ENCODE measurements at regions not wholly inside any gene's neighbourhood (a gene's known extent, or its start where the extent isn't known, plus 50 kb on each side); places are given as distances from the start of the nearest gene placed in this dataset.

DNA sequence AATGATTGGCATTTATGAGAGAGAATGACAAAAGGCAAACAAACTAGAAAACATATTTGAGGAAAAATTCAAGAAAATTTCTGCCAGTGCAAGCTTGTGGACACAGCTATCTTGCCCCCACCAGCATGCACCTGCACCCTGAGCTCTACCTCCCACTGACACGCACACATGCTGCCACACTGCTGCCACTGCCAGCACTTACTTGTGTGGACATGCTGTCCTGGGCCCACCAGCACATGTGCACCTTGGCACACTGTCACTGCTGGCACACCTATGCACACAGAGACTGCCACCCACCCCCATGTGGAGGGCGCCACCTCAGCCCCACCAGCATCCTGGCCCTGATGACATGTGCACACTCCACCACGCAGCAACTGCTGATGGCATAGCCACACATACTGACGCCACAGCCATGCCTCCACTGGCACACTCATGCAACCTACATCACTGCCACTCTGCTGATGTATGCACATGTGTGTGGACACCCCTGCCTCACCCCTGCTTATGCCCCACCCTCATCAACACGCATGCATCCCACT is 475.0 kb downstream of the SOX5 start:
- Histone ChIP-seq H3K4me1 (ENCODE audit: control insufficient read depth, insufficient read depth, low read length) (no peaks in the 10 kb centered on the region), H3K27ac (ENCODE audit: low read length) (no peak overlapping the region), H3K4me3 (ENCODE audit: low read length) (no peak overlapping the region), H3K36me3 (ENCODE audit: control insufficient read depth, insufficient read depth, low read length) (no peaks in the 10 kb centered on the region), H3K9me3 (ENCODE audit: control insufficient read depth, insufficient read depth, low read length) (peaks cover 25% of the 10 kb centered on the region), H3K27me3 (ENCODE audit: control insufficient read depth, insufficient read depth, low read length) (no peaks in the 10 kb centered on the region)
- Mint-ChIP-seq H3K27ac (no peak overlapping the region), H3K4me3 (no peak overlapping the region), H3K9me3 (peaks cover 13 to 29% of the 10 kb centered on the region in 2 donors), H3K36me3 (no peaks in the 10 kb centered on the region), H3K4me1 (no peaks in the 10 kb centered on the region), H3K27me3 (ENCODE audit: low read depth in 2 of 2) (no peaks in the 10 kb centered on the region)
- no peak for TF ChIP-seq CTCF (IDR thresholded peaks at IDR 0.05)
- ATAC-seq (peak in 1 of 3 donors; percentile 24), DNase-seq (no peak)
- WGBS (ENCODE audit: insufficient coverage) = 86% methylated on average over 5 of the region's 5 CpGs
- intact Hi-C loops (cut with micrococcal nuclease) = no loop called here
